GM18502 (cell line): ENCODE measurements at regions not wholly inside any gene's neighbourhood (a gene's known extent, or its start where the extent isn't known, plus 50 kb on each side); places are given as distances from the start of the nearest gene placed in this dataset.

Experiments used
- ATAC-seq: cut with Tn5 transposase; IDR thresholded peaks from one replicate; pipeline ENCODE4 v1.9.1; 2021; ENCODE audit warnings: mild to moderate bottlenecking; ENCODE audit not compliant: unreplicated experiment, poor library complexity

GRCh38 chr2:133908171-133908570, 339.9 kb upstream of the NCKAP5 start:
- ATAC-seq: no peak

GRCh38 chr2:133918141-133918540, 335.7 kb upstream of the MGAT5 start:
- ATAC-seq: no peak

- ATAC-seq: no peak
Measured at GRCh38 chr2:133919285-133919684, 334.6 kb upstream of the MGAT5 start.

GRCh38 chr2:133927894-133928293, 326.0 kb upstream of the MGAT5 start:
- ATAC-seq: no peak

- no peak for ATAC-seq
Measured at GRCh38 chr2:133936096-133936495, 317.8 kb upstream of the MGAT5 start.

- ATAC-seq: no peak
Measured at GRCh38 chr2:133936601-133937000, 317.3 kb upstream of the MGAT5 start.

- ATAC-seq: no peak
Measured at GRCh38 chr2:133937669-133938068, 316.2 kb upstream of the MGAT5 start.

- no peak for ATAC-seq
Measured at GRCh38 chr2:133940134-133940533, 313.7 kb upstream of the MGAT5 start.

GRCh38 chr2:133941666-133942065, 312.2 kb upstream of the MGAT5 start:
- no peak for ATAC-seq

GRCh38 chr2:133942398-133942797, 311.5 kb upstream of the MGAT5 start:
- ATAC-seq: no peak

- no peak for ATAC-seq
Measured at GRCh38 chr2:133943108-133943507, 310.8 kb upstream of the MGAT5 start.

GRCh38 chr2:133945089-133945488, 308.8 kb upstream of the MGAT5 start:
- ATAC-seq: no peak

GRCh38 chr2:133947057-133947456, 306.8 kb upstream of the MGAT5 start:
- no peak for ATAC-seq

- ATAC-seq: no peak
Measured at GRCh38 chr2:133948610-133949290, 305.1 kb upstream of the MGAT5 start.

GRCh38 chr2:133949595-133949994, 304.3 kb upstream of the MGAT5 start:
- no peak for ATAC-seq

GRCh38 chr2:133951209-133951608, 302.7 kb upstream of the MGAT5 start:
- ATAC-seq: no peak

- peak; percentile 64 for ATAC-seq
Measured at GRCh38 chr2:133952420-133952819, 301.5 kb upstream of the MGAT5 start.

- ATAC-seq: no peak
Measured at GRCh38 chr2:133952896-133953295, 301.0 kb upstream of the MGAT5 start.

- peak; percentile 60 for ATAC-seq
Measured at GRCh38 chr2:133953524-133953923, 300.3 kb upstream of the MGAT5 start.

- no peak for ATAC-seq
Measured at GRCh38 chr2:133954636-133955035, 299.2 kb upstream of the MGAT5 start.

- ATAC-seq: no peak
Measured at GRCh38 chr2:133955169-133955568, 298.7 kb upstream of the MGAT5 start.

GRCh38 chr2:133956434-133956935, 297.4 kb upstream of the MGAT5 start:
- ATAC-seq: no peak
